Tibial nerve (tissue), 4 donors: ENCODE measurements at regions not wholly inside any gene's neighbourhood (a gene's known extent, or its start where the extent isn't known, plus 50 kb on each side); places are given as distances from the start of the nearest gene placed in this dataset.

ENCODE experiments used
- DNase-seq, 2 donors: peaks; one replicate each; pipeline ENCODE4 v3.0.0-alpha.2; 2019; ENCODE audit warnings: low spot score in 2 of 2
- H3K27ac ChIP-seq, 4 donors: fragments of 200-600 bp; sonication (generic) in 3 of 4; one replicate each; pipeline ENCODE4 v1.5.1; 2017 to 2019; ENCODE audit warnings: mild to moderate bottlenecking in 1 of 4
- H3K27me3 ChIP-seq, 2 donors: fragments of 200-600 bp; sonication (generic) in 1 of 2; one replicate each; pipeline versions ENCODE4 v1.5.1 to v1.6.0; 2017 to 2019
- H3K36me3 ChIP-seq, 3 donors: fragments of 200-600 bp; sonication (generic); one replicate each; pipeline ENCODE4 v1.5.1; 2018 to 2019
- H3K4me1 ChIP-seq, 4 donors: fragments of 200-600 bp; sonication (generic) in 3 of 4; one replicate each; pipeline ENCODE4 v1.5.1; 2017 to 2019
- H3K4me3 ChIP-seq, 4 donors: fragments of 200-600 bp; sonication (generic) in 3 of 4; one replicate each; pipeline ENCODE4 v1.5.1; 2017 to 2019; ENCODE audit warnings: mild to moderate bottlenecking in 1 of 4, moderate library complexity in 1 of 4
- H3K9me3 ChIP-seq, 4 donors: fragments of 200-600 bp; sonication (generic) in 3 of 4; one replicate each; pipeline ENCODE4 v1.5.1; 2017 to 2019
- EP300 ChIP-seq, 2 donors: sonication (generic); formaldehyde crosslinking; IDR thresholded peaks; one replicate each; pipeline ENCODE4 v1.6.1; 2017; ENCODE audit warnings: antibody characterized with exemption in 2 of 2, mild to moderate bottlenecking in 1 of 2
- POLR2A ChIP-seq, 2 donors: fragments of 450-650 bp; IDR thresholded peaks; one replicate each; pipeline ENCODE4 v1.6.1; 2017; ENCODE audit warnings: antibody characterized with exemption in 2 of 2, mild to moderate bottlenecking in 2 of 2, moderate library complexity in 2 of 2
- WGBS, 2 donors: methylation state at CpG; one replicate each; pipeline ENCODE4 v1.1.5; 2018; 5-methylcytosine and 5-hydroxymethylcytosine counted together
- TF ChIP-seq, protein P1 (sequence below), 5 experiments: fragments of 200-600 bp in 3 of 5; fragments of 450-650 bp in 2 of 5; sonication (generic) in 3 of 5; IDR thresholded peaks; one replicate each; pipeline ENCODE4 v1.5.1; 2016 to 2019; ENCODE audit warnings: antibody characterized with exemption in 5 of 5, mild to moderate bottlenecking in 3 of 5, moderate library complexity in 2 of 5

DNA sequence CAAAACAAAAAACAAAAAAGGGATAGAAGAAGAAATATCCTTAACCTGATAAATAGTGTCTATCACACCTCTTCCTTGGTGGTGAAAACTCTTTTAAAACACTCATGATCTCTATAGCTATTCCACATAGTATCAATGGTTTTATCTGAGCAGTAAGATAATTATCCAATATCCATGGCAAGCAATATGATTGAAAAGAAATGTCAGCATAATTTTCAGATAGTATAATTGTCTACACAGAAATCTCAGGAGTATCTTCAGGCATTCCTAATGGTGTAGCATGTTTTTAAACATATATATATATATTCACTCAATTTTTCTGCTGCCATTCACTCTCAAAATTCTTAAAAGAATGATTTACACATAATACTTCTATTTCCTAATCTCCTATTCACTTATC lies 938.0 kb upstream of the SLC35B3 start:
- TF ChIP-seq EP300 (IDR thresholded peaks at IDR 0.05) (no peak), POLR2A (IDR thresholded peaks at IDR 0.05) (no peak)
- TF ChIP-seq, protein P1, sequence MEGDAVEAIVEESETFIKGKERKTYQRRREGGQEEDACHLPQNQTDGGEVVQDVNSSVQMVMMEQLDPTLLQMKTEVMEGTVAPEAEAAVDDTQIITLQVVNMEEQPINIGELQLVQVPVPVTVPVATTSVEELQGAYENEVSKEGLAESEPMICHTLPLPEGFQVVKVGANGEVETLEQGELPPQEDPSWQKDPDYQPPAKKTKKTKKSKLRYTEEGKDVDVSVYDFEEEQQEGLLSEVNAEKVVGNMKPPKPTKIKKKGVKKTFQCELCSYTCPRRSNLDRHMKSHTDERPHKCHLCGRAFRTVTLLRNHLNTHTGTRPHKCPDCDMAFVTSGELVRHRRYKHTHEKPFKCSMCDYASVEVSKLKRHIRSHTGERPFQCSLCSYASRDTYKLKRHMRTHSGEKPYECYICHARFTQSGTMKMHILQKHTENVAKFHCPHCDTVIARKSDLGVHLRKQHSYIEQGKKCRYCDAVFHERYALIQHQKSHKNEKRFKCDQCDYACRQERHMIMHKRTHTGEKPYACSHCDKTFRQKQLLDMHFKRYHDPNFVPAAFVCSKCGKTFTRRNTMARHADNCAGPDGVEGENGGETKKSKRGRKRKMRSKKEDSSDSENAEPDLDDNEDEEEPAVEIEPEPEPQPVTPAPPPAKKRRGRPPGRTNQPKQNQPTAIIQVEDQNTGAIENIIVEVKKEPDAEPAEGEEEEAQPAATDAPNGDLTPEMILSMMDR (IDR thresholded peaks at IDR 0.05): no peak

DNA sequence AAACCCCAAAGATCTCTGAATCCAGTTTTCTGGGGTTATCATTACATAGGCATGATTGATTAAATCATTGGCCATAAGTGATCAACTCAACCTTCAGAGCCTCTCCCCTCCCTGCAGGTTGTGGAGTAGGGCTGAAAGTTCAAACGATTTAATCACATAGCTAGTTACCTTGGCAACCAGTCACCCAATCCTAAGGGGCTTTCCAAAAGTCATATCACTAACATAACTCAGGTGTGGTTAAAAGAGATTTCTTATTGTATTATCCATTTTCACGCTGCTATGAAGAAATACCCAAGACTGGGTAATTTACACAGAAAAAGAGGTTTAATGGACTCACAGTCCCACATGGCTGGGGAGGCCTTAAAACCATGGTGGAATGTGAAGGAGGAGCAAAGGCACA lies 935.1 kb upstream of the SLC35B3 start:
- no peak overlapping the region for H3K27ac ChIP-seq
- TF ChIP-seq, protein P1 (IDR thresholded peaks at IDR 0.05): no peak
- TF ChIP-seq POLR2A (IDR thresholded peaks at IDR 0.05) (no peak), EP300 (IDR thresholded peaks at IDR 0.05) (no peak)
- H3K4me1 ChIP-seq: no peaks in the 10 kb centered on the region
- WGBS, 2 donors: 66 to 92% methylated on average over 2 of the region's 2 CpGs
- no peaks in the 10 kb centered on the region for H3K27me3 ChIP-seq
- no peaks in the 10 kb centered on the region for H3K9me3 ChIP-seq
- H3K36me3 ChIP-seq: no peaks in the 10 kb centered on the region
- no peak overlapping the region for H3K4me3 ChIP-seq
- DNase-seq: no peak

More for the DNA sequence above, 938.0 kb upstream of the SLC35B3 start:
- Histone ChIP-seq H3K27ac (no peak overlapping the region), H3K36me3 (no peaks in the 10 kb centered on the region), H3K9me3 (no peaks in the 10 kb centered on the region), H3K4me3 (no peak overlapping the region), H3K4me1 (no peaks in the 10 kb centered on the region), H3K27me3 (no peaks in the 10 kb centered on the region)
- no peak for DNase-seq

DNA sequence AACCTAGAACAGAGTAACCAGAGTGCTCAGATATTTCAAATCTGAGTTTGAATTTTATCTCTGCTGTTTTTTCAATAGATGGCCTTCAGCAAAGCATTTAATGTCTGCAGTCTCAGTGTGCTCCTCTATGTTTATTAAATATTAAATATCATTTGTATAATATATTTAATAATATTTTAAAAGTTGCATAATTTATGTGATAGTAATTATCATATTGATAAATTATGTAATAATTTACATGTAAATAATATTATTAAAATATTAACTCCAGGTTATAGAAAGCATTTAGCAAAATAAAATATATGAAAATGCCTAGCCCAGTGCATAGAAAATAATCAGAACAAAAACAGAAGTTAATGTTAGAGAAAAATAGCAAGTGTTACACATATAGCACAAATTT lies 930.0 kb upstream of the SLC35B3 start:
- H3K27me3 ChIP-seq: no peaks in the 10 kb centered on the region
- peaks cover 0 to 8% (median 0%) of the 10 kb centered on the region in 4 donors for H3K9me3 ChIP-seq
- H3K4me3 ChIP-seq: no peak overlapping the region
- TF ChIP-seq POLR2A (IDR thresholded peaks at IDR 0.05) (no peak), EP300 (IDR thresholded peaks at IDR 0.05) (no peak)
- TF ChIP-seq, protein P1 (IDR thresholded peaks at IDR 0.05): no peak
- H3K27ac ChIP-seq: no peak overlapping the region
- no peaks in the 10 kb centered on the region for H3K36me3 ChIP-seq
- no peaks in the 10 kb centered on the region for H3K4me1 ChIP-seq
- DNase-seq: no peak

DNA sequence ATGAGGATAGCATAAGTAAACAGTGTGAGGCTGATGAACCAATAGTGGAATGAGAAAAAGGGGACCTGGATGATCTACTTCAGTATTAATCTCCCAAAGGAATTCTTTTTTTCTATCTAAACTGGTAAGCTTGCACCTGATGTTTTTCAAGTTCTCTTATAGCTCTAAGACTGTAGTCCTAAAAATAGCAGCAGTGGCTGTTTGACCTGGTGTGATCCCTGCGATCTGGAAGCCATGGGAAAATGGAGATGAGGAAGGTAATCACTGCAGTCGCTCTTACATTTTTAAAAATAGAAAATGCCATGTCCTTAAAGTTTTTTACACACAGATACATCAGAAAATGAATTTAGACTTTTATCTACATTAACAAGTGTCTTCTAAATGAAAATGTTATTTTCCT lies 926.4 kb upstream of the SLC35B3 start:
- Histone ChIP-seq H3K9me3 (peaks cover 0 to 8% (median 0%) of the 10 kb centered on the region in 4 donors), H3K4me3 (no peak overlapping the region), H3K4me1 (no peaks in the 10 kb centered on the region), H3K36me3 (no peaks in the 10 kb centered on the region), H3K27me3 (no peaks in the 10 kb centered on the region), H3K27ac (no peak overlapping the region)
- no peak for DNase-seq
- TF ChIP-seq POLR2A (IDR thresholded peaks at IDR 0.05) (no peak), EP300 (IDR thresholded peaks at IDR 0.05) (no peak)
- TF ChIP-seq, protein P1 (IDR thresholded peaks at IDR 0.05): no peak
- WGBS, 2 donors: 73 to 77% methylated on average over 2 of the region's 2 CpGs

DNA sequence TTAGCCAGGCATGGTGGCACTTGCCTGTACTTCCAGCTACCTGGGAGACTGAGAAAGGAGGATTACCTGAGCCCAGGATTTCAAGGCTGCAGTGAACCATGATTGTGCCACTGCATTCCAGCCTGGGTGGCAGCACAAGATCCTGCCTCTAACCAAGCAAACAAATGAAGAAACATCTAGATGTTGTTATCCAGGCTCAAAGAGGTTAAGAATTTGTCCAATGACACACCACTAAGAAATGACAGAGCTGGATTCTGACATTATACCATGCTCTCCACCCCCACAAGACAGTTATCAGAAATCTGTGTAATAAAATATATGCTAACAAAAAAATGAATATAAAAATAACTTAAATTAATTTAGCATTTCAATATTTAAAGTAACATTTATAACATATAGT lies 925.5 kb upstream of the SLC35B3 start:
- Histone ChIP-seq H3K4me1 (no peaks in the 10 kb centered on the region), H3K9me3 (peaks cover 0 to 8% (median 0%) of the 10 kb centered on the region in 4 donors), H3K4me3 (no peak overlapping the region), H3K27ac (no peak overlapping the region), H3K36me3 (no peaks in the 10 kb centered on the region), H3K27me3 (no peaks in the 10 kb centered on the region)
- no peak for TF ChIP-seq EP300 (IDR thresholded peaks at IDR 0.05)
- TF ChIP-seq, protein P1 (IDR thresholded peaks at IDR 0.05): no peak
- TF ChIP-seq POLR2A (IDR thresholded peaks at IDR 0.05): no peak
- DNase-seq: no peak
